HG03378 (cell line): ENCODE measurements at regions not wholly inside any gene's neighbourhood (a gene's known extent, or its start where the extent isn't known, plus 50 kb on each side); places are given as distances from the start of the nearest gene placed in this dataset.
"Not testable (repeated sequence)": the region's sequence is repeated elsewhere in the genome, so short reads cannot be mapped to it uniquely, and the experiment has no call there.

Source experiments
- ATAC-seq: cut with Tn5 transposase; IDR thresholded peaks from one replicate; pipeline ENCODE4 v1.9.1; 2021; ENCODE audit warnings: mild to moderate bottlenecking, moderate library complexity; ENCODE audit not compliant: unreplicated experiment

DNA sequence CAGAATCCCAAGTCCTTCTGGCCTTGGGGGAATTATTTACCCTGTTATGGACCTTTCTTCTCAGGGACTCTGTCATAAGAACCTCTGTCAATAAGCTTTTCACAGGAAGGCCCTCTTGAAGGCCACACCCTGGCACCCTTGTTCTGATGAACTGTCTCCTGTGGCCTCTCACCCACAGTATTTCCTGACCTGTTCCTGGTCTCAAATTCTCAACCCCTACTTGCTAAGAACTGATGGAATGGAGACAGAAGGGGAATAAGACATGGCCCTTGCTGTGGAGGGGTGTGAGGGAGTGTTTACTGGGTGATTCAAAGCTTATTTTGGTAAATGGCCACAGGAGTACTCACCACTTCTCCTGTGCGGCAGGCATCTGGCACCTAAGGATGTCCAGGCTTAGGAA is 1082.9 kb downstream of the BCL11B start:
- ATAC-seq = no peak

GRCh38 chr14:98189511-98189910 is 1082.5 kb downstream of the BCL11B start:
- ATAC-seq = no peak

DNA sequence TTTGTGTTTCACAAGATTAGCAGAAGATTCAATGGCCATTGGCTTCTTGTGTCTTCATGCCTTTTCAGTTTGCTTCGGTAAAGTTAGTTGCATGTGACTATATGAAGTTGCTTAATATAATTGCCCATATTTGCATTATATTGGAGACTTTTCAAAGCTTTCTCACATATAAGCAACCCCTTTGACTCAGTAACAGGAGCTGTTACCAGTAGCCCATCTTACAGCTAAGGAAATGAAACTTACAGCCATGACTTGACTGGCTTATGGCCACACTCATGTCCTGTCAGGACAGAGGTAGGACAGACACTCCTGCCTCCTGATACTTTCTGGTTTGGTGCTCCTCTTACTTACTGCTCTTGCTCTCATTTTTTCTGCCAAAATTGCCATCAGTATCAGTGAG is 1082.1 kb downstream of the BCL11B start:
- ATAC-seq = no peak

- ATAC-seq = no peak
Observed at GRCh38 chr14:98192946-98193345, 1079.1 kb downstream of the BCL11B start.

GRCh38 chr14:98194821-98195220 is 1077.2 kb downstream of the BCL11B start:
- ATAC-seq = no peak

DNA sequence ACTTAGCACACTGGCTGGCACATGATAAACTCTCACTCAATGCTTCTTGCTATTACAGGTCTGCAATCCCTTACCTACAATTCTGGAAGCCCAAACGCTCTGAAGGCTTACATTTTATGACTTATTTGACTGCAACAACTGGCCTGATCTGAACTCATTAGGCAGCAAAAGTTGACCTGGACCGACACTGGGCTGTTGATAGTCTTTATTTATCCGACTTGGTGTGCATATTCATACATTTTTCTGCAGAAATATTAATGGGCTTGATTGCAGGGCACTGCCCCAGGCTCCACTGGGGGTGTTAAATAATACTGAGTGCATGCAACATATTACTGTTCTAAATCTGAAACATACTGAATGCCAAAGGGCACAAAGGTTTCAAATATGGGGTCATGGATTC is 1076.7 kb downstream of the BCL11B start:
- ATAC-seq = no peak

- no peak for ATAC-seq
Observed at GRCh38 chr14:98197933-98198332, 1074.1 kb downstream of the BCL11B start.

DNA sequence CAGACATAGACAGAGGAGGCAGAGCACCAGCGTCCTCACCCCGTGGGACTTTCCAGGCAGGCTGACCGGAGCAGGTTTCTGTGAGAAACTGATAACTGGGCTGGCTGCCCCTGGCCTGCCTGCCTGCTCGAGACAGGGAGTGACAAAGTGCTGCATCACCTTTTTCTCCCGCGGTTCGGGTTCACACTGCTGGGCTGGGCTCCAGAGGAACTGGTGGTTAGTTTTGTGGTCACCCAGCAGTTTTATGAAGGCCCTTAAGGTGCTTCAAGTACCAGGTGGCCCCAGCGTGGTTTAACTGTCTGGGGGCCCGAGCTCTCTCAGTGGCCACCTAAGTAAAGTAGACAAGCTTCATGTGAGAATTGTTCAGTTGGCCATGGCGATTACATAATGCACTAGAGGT is 1073.6 kb downstream of the BCL11B start:
- ATAC-seq = no peak

GRCh38 chr14:98200601-98201000 is 1071.4 kb downstream of the BCL11B start:
- no peak for ATAC-seq

DNA sequence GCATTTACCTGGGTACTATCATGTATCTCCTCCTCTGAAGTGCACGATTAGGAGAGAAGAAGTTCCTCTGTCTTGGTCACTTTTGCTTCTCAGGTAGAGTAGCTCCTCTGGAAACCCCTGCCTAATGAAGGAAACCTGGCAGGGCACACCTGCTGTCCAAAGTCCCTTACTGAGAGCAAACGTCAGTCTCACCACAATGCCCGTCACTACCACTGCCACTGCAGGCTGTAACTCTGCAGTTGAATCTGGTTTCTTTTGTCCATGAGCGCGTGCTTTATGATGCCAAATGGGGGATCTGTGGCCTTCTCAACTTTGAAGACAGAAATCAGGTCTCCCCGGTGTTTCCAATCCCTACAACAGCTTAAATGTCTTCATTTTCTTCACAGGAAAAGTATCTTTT is 1068.6 kb downstream of the BCL11B start:
- ATAC-seq = no peak

DNA sequence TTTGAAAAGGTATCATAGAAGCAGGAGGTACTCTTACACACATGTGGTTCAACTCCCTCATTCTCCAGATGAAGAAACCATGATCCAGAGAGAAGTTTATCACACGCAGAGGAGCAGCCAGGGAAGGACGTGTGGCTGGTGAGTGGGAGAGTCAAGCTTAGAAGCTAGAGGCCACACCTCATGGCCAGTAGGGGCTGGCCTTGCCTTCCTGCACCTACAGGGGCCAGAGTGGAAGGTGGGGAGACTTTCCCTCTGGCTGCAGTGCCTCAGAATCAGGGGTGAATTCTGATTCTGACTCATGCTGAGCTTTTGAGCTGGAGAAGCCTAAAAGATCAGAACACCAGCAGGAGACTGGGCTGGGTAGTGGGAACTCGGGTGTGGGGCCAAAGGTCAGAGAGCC is 1067.9 kb downstream of the BCL11B start:
- no peak for ATAC-seq

DNA sequence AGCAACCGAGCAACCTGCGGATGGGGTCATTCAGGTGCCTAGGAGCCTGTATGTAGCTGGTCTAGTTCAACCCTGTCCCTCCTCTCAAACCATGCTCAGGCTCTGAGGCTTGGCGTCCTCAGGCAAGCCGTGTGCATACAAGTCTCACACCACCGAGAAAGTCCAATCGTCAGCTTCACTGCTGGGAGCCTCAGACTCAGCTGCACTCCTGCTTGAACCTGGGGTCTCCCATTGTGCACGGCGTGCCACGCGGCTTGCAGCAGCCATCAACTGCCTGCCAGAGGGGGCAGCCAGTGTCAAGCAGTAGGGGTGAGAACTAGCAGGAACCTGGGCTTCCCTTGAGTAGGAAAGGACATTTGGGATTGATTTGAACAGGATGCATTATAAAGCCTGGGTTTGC is 1064.6 kb downstream of the BCL11B start:
- ATAC-seq = no peak

- no peak for ATAC-seq
Observed at GRCh38 chr14:98208211-98208611, 1063.8 kb downstream of the BCL11B start.

DNA sequence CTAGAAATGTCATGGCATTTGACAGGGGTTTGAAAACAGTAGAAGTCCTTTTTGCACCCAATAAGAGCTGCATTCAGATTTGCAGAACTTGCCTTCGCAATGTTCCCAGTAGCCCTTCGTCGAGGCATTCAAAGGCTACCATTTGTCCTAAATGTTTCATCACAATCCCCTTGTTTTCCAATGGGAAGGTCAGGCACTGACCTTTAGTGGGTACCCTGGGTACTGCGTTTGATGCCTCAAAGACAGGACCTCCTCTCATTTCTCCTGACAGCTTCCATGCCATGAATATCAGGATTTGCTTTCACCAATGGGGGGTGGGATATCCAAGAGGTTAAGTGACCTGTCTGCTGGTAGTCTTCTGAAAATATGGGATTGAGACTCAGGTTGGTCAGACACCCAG is 1063.1 kb downstream of the BCL11B start:
- ATAC-seq = no peak

DNA sequence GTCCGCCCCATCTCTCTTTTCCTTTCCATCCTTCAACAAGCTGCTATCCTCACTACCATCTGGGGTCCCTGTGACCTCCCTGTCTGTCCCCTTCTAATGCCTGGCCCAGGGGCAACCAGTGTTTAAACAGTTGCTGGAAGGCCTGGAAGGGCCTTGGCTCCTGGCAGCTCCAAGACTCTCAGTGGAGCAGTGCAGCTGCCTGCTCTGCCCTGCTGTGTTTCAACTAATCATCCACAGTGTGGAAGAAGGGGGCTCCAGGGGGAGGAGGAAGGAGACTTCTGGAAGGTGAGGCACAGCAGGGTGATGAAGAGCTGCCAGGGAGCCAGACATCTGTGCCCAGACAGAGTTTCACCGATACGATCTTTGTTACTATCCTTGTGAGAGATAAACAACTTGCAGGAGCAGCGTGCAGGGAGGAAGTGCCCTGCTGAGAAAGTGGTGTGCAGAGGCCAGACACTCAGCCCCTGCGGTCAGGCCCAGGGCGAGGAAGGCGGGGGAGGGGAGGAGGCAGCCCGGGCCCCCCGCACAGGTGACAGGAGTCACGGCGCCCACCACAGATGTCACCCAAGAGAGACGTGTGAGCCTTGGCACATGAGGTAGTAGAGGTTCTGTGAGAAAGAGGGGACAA is 1061.8 kb downstream of the BCL11B start:
- no peak for ATAC-seq

GRCh38 chr14:98217530-98217929 is 1054.5 kb downstream of the BCL11B start:
- no peak for ATAC-seq

- no peak for ATAC-seq
Observed at GRCh38 chr14:98218218-98218617, 1053.8 kb downstream of the BCL11B start.

DNA sequence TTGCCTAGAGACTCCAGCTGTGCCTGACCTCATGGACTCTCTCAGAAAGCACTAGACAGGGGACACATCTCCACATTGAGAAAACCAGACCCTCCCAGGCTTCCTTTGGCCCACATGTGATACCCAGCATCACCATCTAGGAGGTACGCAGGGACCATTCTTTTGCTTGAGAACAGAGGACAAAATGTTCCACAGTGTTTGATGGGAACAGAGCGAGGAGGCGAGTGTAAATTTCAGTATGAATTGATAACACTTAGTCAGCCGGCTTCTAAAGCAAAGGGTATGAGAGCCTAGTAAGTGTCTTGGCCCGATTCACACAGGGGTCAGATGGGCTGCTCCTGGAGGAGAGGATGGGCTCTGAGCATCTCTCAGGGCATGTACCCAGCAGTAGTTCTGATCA is 1052.4 kb downstream of the BCL11B start:
- ATAC-seq = no peak

- no peak for ATAC-seq
Observed at GRCh38 chr14:98223106-98223505, 1048.9 kb downstream of the BCL11B start.

- ATAC-seq = not testable (repeated sequence)
Observed at GRCh38 chr14:98223710-98224109, 1048.3 kb downstream of the BCL11B start.

DNA sequence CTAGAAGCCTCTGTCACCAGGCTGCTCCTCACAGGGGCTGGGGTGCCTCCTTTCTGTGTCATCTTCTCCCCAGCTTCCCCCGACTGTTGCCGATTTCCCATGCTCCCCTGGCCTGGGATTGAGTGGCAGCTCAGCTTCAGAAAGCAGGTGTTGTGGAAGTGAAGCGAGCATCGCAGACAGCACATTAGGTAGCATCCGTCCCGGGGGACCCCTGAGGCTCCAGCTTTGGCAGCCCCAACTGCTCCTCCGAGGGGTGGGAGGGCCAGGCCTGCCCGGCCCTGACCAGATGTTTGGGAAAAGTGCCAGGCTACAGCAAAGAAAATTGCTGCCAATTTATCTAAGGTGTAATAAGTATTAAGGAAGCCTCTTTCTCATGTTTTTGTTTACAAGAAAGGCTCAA is 1045.6 kb downstream of the BCL11B start:
- no peak for ATAC-seq

DNA sequence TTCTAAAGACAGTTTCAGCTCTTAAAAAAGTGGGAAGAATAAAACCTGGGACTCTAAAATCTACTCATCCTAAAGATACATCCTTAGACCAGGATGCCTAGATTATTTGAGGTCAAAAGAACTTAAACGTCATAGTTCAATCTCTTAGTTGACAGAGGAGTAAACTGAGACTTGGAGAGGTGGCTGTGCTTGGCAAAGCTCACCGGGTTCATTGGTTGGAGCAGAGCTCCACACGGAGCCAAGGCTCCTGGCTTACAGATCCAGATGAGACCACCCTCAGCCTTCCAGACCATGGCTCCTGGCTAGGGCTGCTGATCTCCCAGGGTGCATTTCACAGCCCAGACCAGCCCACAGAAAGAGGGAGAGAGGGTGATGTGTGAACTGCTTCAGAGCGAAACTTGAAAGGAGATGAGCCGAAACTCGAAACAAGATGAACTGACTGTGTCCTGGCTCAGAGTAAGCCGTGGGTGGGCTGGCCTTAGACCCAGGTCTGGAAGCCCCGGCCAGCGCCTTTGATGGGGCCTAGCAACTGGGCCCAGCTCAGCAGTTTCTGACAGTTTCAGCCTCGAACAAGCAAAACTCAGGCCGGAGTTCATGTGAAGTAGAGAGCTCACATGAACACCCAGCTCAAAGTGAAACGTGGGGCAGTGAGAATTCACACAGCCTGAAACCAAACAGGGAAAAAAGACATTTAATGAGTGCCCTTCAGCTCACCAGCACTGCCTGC is 1044.8 kb downstream of the BCL11B start:
- no peak for ATAC-seq

DNA sequence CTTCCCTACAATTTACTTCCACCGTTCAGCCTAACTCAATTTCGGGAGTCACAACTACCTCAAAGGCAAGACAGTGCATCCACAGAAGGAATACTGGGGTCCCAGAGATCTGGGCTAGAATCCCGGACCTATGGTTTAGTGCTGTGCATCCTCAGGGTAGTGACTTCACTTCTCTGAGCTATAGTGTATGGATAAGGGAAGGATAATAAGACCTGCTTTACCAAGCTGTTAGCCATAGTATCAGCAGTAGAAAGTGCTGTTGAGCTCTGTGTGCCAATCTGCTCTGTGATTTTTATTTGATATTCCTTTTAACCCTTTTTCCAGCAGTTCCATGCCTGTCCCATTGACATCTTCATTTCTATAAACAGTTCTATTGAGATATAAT is 1044.3 kb downstream of the BCL11B start:
- no peak for ATAC-seq
